ENCODE measurements at regions not wholly inside any gene's neighbourhood (a gene's known extent, or its start where the extent isn't known, plus 50 kb on each side); places are given as distances from the start of the nearest gene placed in this dataset.

DNA sequence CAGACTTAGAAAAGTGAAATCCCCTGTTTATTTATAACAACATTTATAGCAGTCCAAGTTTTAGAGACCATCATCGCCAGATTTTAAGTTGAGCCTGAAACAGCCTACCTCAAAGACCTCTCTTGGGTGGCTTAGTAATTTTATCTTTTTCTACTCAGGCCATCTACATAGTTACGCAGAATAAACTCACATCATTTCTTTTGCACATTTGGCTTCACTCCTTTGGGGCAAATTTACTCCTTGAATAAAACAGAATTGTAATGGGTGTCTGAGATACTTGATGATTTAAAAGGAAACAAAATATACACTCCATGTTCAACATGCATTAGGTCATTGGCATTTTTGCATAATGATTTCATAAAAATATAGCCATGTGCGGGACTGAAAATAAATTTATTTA lies 104.7 kb upstream of the TSPAN8 start:
- TF ChIP-seq, protein P1, sequence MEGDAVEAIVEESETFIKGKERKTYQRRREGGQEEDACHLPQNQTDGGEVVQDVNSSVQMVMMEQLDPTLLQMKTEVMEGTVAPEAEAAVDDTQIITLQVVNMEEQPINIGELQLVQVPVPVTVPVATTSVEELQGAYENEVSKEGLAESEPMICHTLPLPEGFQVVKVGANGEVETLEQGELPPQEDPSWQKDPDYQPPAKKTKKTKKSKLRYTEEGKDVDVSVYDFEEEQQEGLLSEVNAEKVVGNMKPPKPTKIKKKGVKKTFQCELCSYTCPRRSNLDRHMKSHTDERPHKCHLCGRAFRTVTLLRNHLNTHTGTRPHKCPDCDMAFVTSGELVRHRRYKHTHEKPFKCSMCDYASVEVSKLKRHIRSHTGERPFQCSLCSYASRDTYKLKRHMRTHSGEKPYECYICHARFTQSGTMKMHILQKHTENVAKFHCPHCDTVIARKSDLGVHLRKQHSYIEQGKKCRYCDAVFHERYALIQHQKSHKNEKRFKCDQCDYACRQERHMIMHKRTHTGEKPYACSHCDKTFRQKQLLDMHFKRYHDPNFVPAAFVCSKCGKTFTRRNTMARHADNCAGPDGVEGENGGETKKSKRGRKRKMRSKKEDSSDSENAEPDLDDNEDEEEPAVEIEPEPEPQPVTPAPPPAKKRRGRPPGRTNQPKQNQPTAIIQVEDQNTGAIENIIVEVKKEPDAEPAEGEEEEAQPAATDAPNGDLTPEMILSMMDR (IDR thresholded peaks at IDR 0.05), result no peak
- no peak for TF ChIP-seq POLR2A (IDR thresholded peaks at IDR 0.05)
